ENCODE measurements at regions not wholly inside any gene's neighbourhood (a gene's known extent, or its start where the extent isn't known, plus 50 kb on each side); places are given as distances from the start of the nearest gene placed in this dataset.
A peak's percentile ranks its signal among the peaks of the same experiment; 100 is the strongest.

- ATAC-seq (ENCODE audit: low FRiP score) (peak; percentile 77), DNase-seq (ENCODE audit: low spot score) (no peak)
- no peak for TF ChIP-seq CTCF (IDR thresholded peaks at IDR 0.05)
Measured at GRCh38 chr13:105599477-105600037, 935.9 kb downstream of the EFNB2 start.

- ATAC-seq (ENCODE audit: low FRiP score) (peak; percentile 85), DNase-seq (ENCODE audit: low spot score) (no peak)
- TF ChIP-seq CTCF (IDR thresholded peaks at IDR 0.05) = no peak
Measured at GRCh38 chr13:105598529-105598928, 936.9 kb downstream of the EFNB2 start.

- no peak for TF ChIP-seq CTCF (IDR thresholded peaks at IDR 0.05)
- DNase-seq (ENCODE audit: low spot score) (no peak), ATAC-seq (ENCODE audit: low FRiP score) (no peak)
Measured at GRCh38 chr13:105597573-105597972, 937.9 kb downstream of the EFNB2 start.

GRCh38 chr13:105595471-105595870 is 940.0 kb downstream of the EFNB2 start:
- ATAC-seq (ENCODE audit: low FRiP score) (no peak), DNase-seq (ENCODE audit: low spot score) (no peak)
- no peak for TF ChIP-seq CTCF (IDR thresholded peaks at IDR 0.05)

- TF ChIP-seq CTCF (IDR thresholded peaks at IDR 0.05) = no peak
- ATAC-seq (ENCODE audit: low FRiP score) (peak; percentile 79), DNase-seq (ENCODE audit: low spot score) (no peak)
Measured at GRCh38 chr13:105591277-105591676, 944.2 kb downstream of the EFNB2 start.

- no peak for DNase-seq (ENCODE audit: low spot score)
- TF ChIP-seq CTCF (IDR thresholded peaks at IDR 0.05) = no peak
Measured at GRCh38 chr13:105587786-105588185, 947.7 kb downstream of the EFNB2 start.

GRCh38 chr13:105579821-105580710 is 955.4 kb downstream of the EFNB2 start:
- ATAC-seq (ENCODE audit: low FRiP score) (no peak), DNase-seq (ENCODE audit: low spot score) (no peak)

More at GRCh38 chr13:105587786-105588185, 947.7 kb downstream of the EFNB2 start:
- ATAC-seq (ENCODE audit: low FRiP score) = no peak

More at GRCh38 chr13:105579821-105580710, 955.4 kb downstream of the EFNB2 start:
- no peak for TF ChIP-seq CTCF (IDR thresholded peaks at IDR 0.05)

Measured in omental fat pad (tissue), 3 donors.